Inferior parietal cortex (tissue), 1 donor: ENCODE measurements at regions not wholly inside any gene's neighbourhood (a gene's known extent, or its start where the extent isn't known, plus 50 kb on each side); places are given as distances from the start of the nearest gene placed in this dataset.
"Not testable (repeated sequence)": the region's sequence is repeated elsewhere in the genome, so short reads cannot be mapped to it uniquely, and the experiment has no call there.

Experiments used
- DNase-seq: peaks from one replicate; pipeline ENCODE4 v3.0.0-alpha.2; 2016; ENCODE audit errors: extremely low spot score

GRCh38 chr2:48043746-48044145, 137.4 kb upstream of the FBXO11 start:
- no peak for DNase-seq

- no peak for DNase-seq
Observed at GRCh38 chr2:48045613-48046012, 139.3 kb upstream of the FBXO11 start.

- DNase-seq: no peak
Observed at GRCh38 chr2:48048476-48049171, 142.3 kb upstream of the FBXO11 start.

- DNase-seq: no peak
Observed at GRCh38 chr2:48049371-48049770, 143.1 kb upstream of the FBXO11 start.

GRCh38 chr2:48050711-48051110, 144.4 kb upstream of the FBXO11 start:
- no peak for DNase-seq

- DNase-seq: no peak
Observed at GRCh38 chr2:48059975-48060374, 153.7 kb upstream of the FBXO11 start.

- not testable (repeated sequence) for DNase-seq
Observed at GRCh38 chr2:48061656-48062055, 155.4 kb upstream of the FBXO11 start.

GRCh38 chr2:48065096-48065495, 158.8 kb upstream of the FBXO11 start:
- DNase-seq: no peak

GRCh38 chr2:48066000-48066399, 159.7 kb upstream of the FBXO11 start:
- DNase-seq: no peak

GRCh38 chr2:48069769-48070168, 163.5 kb upstream of the FBXO11 start:
- DNase-seq: no peak

GRCh38 chr2:48070415-48070814, 164.1 kb upstream of the FBXO11 start:
- DNase-seq: no peak

- no peak for DNase-seq
Observed at GRCh38 chr2:48072583-48072982, 166.3 kb upstream of the FBXO11 start.

- DNase-seq: no peak
Observed at GRCh38 chr2:48075631-48076030, 169.3 kb upstream of the FBXO11 start.

- DNase-seq: peak; percentile 6
Observed at GRCh38 chr2:48080534-48081316, 174.4 kb upstream of the FBXO11 start.

GRCh38 chr2:48081317-48081628, 175.0 kb upstream of the FBXO11 start:
- DNase-seq: no peak

GRCh38 chr2:48085888-48086287, 179.6 kb upstream of the FBXO11 start:
- no peak for DNase-seq

GRCh38 chr2:48088994-48089393, 182.7 kb upstream of the FBXO11 start:
- no peak for DNase-seq

- no peak for DNase-seq
Observed at GRCh38 chr2:48089644-48090043, 183.3 kb upstream of the FBXO11 start.

GRCh38 chr2:48092846-48093803, 186.8 kb upstream of the FBXO11 start:
- no peak for DNase-seq

GRCh38 chr2:48096765-48097164, 190.5 kb upstream of the FBXO11 start:
- not testable (repeated sequence) for DNase-seq

GRCh38 chr2:48098539-48098938, 192.2 kb upstream of the FBXO11 start:
- DNase-seq: no peak

- DNase-seq: no peak
Observed at GRCh38 chr2:48104418-48104817, 198.1 kb upstream of the FBXO11 start.
